SK-N-SH (cell line): ENCODE measurements at regions not wholly inside any gene's neighbourhood (a gene's known extent, or its start where the extent isn't known, plus 50 kb on each side); places are given as distances from the start of the nearest gene placed in this dataset.

ENCODE experiments used
- CTCF ChIA-PET: fragments of 300-600, 350-600 bp; formaldehyde crosslinking; extraction: SDS; loops from one replicate; lab custom pipeline; 2021; lab: Yijun Ruan, JAX
- POLR2A ChIA-PET: fragments of 350-600 bp; sonication (Branson Sonifier 250); formaldehyde crosslinking; extraction: SDS; loops from one replicate; lab custom pipeline; 2020; ENCODE audit warnings: antibody characterized with exemption, inconsistent platforms; lab: Yijun Ruan, JAX
- DNase-seq: peaks from one replicate; pipeline ENCODE4 v3.0.0; 2012
- H2AFZ ChIP-seq: fragments of 200-600 bp; sonication (generic); 2 replicates; pipeline ENCODE4 v1.8.1; 2016; ENCODE audit warnings: antibody characterized with exemption, mild to moderate bottlenecking, low read depth
- H3F3A ChIP-seq: fragments of 200-600 bp; sonication (generic); replicated peaks from 2 replicates; pipeline ENCODE3; 2016; ENCODE audit warnings: antibody characterized with exemption, mild to moderate bottlenecking; ENCODE audit not compliant: insufficient read depth
- H3K27ac ChIP-seq, 2 experiments: fragments of 200-500 bp in 1 of 2; fragments of 200-600 bp in 1 of 2; sonication (Bioruptor generic) in 1 of 2; sonication (generic), shearing (Covaris generic) in 1 of 2; 2 replicates each; pipeline versions ENCODE4 v1.5.1 to v1.6.1; 2014 to 2016; ENCODE audit warnings: low read depth in 2 of 2, inconsistent platforms in 1 of 2, low read length in 1 of 2, mild to moderate bottlenecking in 1 of 2, mixed read lengths in 1 of 2
- H3K27me3 ChIP-seq: fragments of 200-600 bp; sonication (generic), shearing (Covaris generic); 2 replicates; pipeline ENCODE4 v1.6.1; 2016; ENCODE audit warnings: mixed run types; ENCODE audit not compliant: insufficient read depth
- H3K36me3 ChIP-seq, 2 experiments: fragments of 200-500 bp in 1 of 2; fragments of 200-600 bp in 1 of 2; sonication (Bioruptor generic) in 1 of 2; sonication (generic) in 1 of 2; replicated peaks in 1 of 2; 2 replicates each; pipeline versions ENCODE3 to v1.5.1; 2014 to 2016; ENCODE audit warnings: low read length in 1 of 2, mild to moderate bottlenecking in 1 of 2; ENCODE audit not compliant: insufficient read depth in 2 of 2, control insufficient read depth in 1 of 2
- H3K4me1 ChIP-seq, 2 experiments: fragments of 200-500 bp in 1 of 2; fragments of 200-600 bp in 1 of 2; sonication (Bioruptor generic) in 1 of 2; sonication (generic), shearing (Covaris generic) in 1 of 2; 2 replicates each; pipeline versions ENCODE4 v1.5.1 to v1.6.1; 2014 to 2016; ENCODE audit warnings: low read depth in 1 of 2, low read length in 1 of 2, mixed run types in 1 of 2; ENCODE audit not compliant: insufficient read depth in 2 of 2, control insufficient read depth in 1 of 2
- H3K4me2 ChIP-seq: fragments of 200-600 bp; sonication (generic), shearing (Covaris generic); 2 replicates; pipeline ENCODE4 v1.6.1; 2017; ENCODE audit warnings: mixed run types
- H3K4me3 ChIP-seq, 2 experiments: fragments of 200-500 bp in 1 of 2; fragments of 200-600 bp in 1 of 2; sonication (Bioruptor generic) in 1 of 2; sonication (generic), shearing (Covaris generic) in 1 of 2; 2 replicates each; pipeline versions ENCODE4 v1.5.1 to v1.8.1; 2014 to 2016; ENCODE audit warnings: low read depth in 2 of 2, inconsistent platforms in 1 of 2, low read length in 1 of 2, mild to moderate bottlenecking in 1 of 2, mixed read lengths in 1 of 2, moderate library complexity in 1 of 2
- H3K79me2 ChIP-seq: fragments of 200-600 bp; sonication (generic); 2 replicates; pipeline ENCODE4 v1.8.1; 2017; ENCODE audit warnings: mild to moderate bottlenecking; ENCODE audit not compliant: insufficient read depth
- H3K9ac ChIP-seq: fragments of 200-600 bp; sonication (generic); 2 replicates; pipeline ENCODE4 v1.6.1; 2017; ENCODE audit warnings: mixed run types
- H3K9me2 ChIP-seq: fragments of 200-600 bp; sonication (generic); 2 replicates; pipeline ENCODE4 v1.6.1; 2017; ENCODE audit warnings: mixed run types
- H3K9me3 ChIP-seq: fragments of 200-600 bp; sonication (generic); 2 replicates; pipeline ENCODE4 v1.6.1; 2017; ENCODE audit warnings: mixed run types, mild to moderate bottlenecking, moderate library complexity
- H4K20me1 ChIP-seq: fragments of 200-600 bp; sonication (generic); 2 replicates; pipeline ENCODE4 v1.6.1; 2017; ENCODE audit warnings: mild to moderate bottlenecking, mixed run types; ENCODE audit not compliant: insufficient read depth
- ELF1 ChIP-seq: IDR thresholded peaks from 2 replicates; pipeline ENCODE4 v1.4.0; 2012
- FOSL2 ChIP-seq: IDR thresholded peaks from 2 replicates; pipeline ENCODE4 v1.4.0; 2012; ENCODE audit warnings: low read depth, mild to moderate bottlenecking, moderate library complexity, borderline replicate concordance
- GABPA ChIP-seq: IDR thresholded peaks from 2 replicates; pipeline ENCODE4 v1.4.0; 2012; ENCODE audit warnings: low read depth, mild to moderate bottlenecking
- JUND ChIP-seq: IDR thresholded peaks from 2 replicates; pipeline ENCODE4 v1.4.0; 2012
- NFIC ChIP-seq: IDR thresholded peaks from 2 replicates; pipeline ENCODE4 v1.4.0; 2012; ENCODE audit warnings: borderline replicate concordance
- NRF1 ChIP-seq: IDR thresholded peaks from 2 replicates; pipeline ENCODE4 v1.6.1; 2012; ENCODE audit warnings: low read depth, mild to moderate bottlenecking, low read length
- RAD21 ChIP-seq: IDR thresholded peaks from 2 replicates; pipeline ENCODE4 v1.6.1; 2012; ENCODE audit warnings: mild to moderate bottlenecking, low read length
- RFX5 ChIP-seq: IDR thresholded peaks from 2 replicates; pipeline ENCODE4 v1.6.1; 2012; ENCODE audit warnings: mild to moderate bottlenecking, improper control_type of control experiment, low read length
- RXRA ChIP-seq: IDR thresholded peaks from 2 replicates; pipeline ENCODE4 v1.4.0; 2012; ENCODE audit warnings: low read depth, mild to moderate bottlenecking, borderline replicate concordance
- SIN3A ChIP-seq: IDR thresholded peaks from 2 replicates; pipeline ENCODE4 v1.6.1; 2012; ENCODE audit warnings: low read depth, mild to moderate bottlenecking, low read length, moderate library complexity, borderline replicate concordance
- TEAD4 ChIP-seq: IDR thresholded peaks from 2 replicates; pipeline ENCODE4 v1.4.0; 2012; ENCODE audit warnings: mild to moderate bottlenecking, borderline replicate concordance; ENCODE audit not compliant: insufficient read depth
- YY1 ChIP-seq: IDR thresholded peaks from 2 replicates; pipeline ENCODE4 v1.4.0; 2012; ENCODE audit warnings: low read depth, mild to moderate bottlenecking
- WGBS: methylation state at CpG from one replicate; pipeline ENCODE4 v1.1.6; 2017; ENCODE audit warnings: low lambda C conversion rate; 5-methylcytosine and 5-hydroxymethylcytosine counted together
- TF ChIP-seq, protein P1 (sequence below): fragments of 150-350 bp; IDR thresholded peaks from 2 replicates; pipeline ENCODE4 v1.6.1; 2017; ENCODE audit warnings: antibody characterized with exemption, low read length, low read depth, borderline replicate concordance
- TF ChIP-seq, protein P2 (sequence below): IDR thresholded peaks from 2 replicates; pipeline ENCODE4 v1.4.0; 2012; ENCODE audit warnings: low read depth, borderline replicate concordance
- TF ChIP-seq, protein P3 (sequence below): IDR thresholded peaks from 2 replicates; pipeline ENCODE4 v1.4.0; 2012; ENCODE audit warnings: low read depth
- TF ChIP-seq, protein P4 (sequence below): fragments of 200-600 bp; sonication (generic); IDR thresholded peaks from 2 replicates; pipeline ENCODE4 v1.6.1; 2017; ENCODE audit warnings: antibody characterized with exemption, mild to moderate bottlenecking, moderate library complexity

DNA sequence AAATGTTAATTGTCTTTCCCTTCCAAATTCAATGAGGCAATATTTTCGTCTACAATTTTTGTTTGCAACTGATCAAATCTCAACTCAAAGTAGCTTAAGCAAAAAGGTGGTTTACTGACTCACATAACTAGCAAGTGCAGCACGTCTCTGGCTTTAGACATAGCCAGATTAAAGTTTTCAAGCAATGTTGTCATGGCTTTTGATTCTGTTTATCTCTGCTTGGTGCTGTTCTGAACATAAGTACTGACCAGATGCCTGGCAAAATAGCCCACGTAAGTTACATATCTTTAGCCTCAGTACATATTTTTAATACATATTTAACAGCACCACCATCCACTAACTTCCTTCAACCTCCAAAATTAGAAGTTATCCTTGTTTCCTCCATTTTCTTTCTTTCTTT is 877.9 kb downstream of the KCNMA1 start:
- Histone ChIP-seq H3K4me3 (no peak overlapping the region), H3K9me3 (no peaks in the 10 kb centered on the region), H3K79me2 (no peaks in the 10 kb centered on the region), H3K4me2 (no peak overlapping the region), H3K27ac (no peak overlapping the region), H2AFZ (no peak overlapping the region), H3F3A (no peaks in the 10 kb centered on the region), H3K9ac (no peak overlapping the region), H3K9me2 (no peaks in the 10 kb centered on the region), H3K27me3 (no peaks in the 10 kb centered on the region), H4K20me1 (no peaks in the 10 kb centered on the region), H3K4me1 (no peaks in the 10 kb centered on the region), H3K36me3 (no peaks in the 10 kb centered on the region)
- DNase-seq = no peak
- TF ChIP-seq, protein P1, sequence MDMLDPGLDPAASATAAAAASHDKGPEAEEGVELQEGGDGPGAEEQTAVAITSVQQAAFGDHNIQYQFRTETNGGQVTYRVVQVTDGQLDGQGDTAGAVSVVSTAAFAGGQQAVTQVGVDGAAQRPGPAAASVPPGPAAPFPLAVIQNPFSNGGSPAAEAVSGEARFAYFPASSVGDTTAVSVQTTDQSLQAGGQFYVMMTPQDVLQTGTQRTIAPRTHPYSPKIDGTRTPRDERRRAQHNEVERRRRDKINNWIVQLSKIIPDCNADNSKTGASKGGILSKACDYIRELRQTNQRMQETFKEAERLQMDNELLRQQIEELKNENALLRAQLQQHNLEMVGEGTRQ = no peak
- TF ChIP-seq, protein P2, sequence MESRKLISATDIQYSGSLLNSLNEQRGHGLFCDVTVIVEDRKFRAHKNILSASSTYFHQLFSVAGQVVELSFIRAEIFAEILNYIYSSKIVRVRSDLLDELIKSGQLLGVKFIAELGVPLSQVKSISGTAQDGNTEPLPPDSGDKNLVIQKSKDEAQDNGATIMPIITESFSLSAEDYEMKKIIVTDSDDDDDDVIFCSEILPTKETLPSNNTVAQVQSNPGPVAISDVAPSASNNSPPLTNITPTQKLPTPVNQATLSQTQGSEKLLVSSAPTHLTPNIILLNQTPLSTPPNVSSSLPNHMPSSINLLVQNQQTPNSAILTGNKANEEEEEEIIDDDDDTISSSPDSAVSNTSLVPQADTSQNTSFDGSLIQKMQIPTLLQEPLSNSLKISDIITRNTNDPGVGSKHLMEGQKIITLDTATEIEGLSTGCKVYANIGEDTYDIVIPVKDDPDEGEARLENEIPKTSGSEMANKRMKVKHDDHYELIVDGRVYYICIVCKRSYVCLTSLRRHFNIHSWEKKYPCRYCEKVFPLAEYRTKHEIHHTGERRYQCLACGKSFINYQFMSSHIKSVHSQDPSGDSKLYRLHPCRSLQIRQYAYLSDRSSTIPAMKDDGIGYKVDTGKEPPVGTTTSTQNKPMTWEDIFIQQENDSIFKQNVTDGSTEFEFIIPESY = no peak
- no peak for TF ChIP-seq NRF1
- TF ChIP-seq JUND = no peak
- TF ChIP-seq, protein P3, sequence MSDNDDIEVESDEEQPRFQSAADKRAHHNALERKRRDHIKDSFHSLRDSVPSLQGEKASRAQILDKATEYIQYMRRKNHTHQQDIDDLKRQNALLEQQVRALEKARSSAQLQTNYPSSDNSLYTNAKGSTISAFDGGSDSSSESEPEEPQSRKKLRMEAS = no peak
- TF ChIP-seq RXRA = no peak
- TF ChIP-seq, protein P4, sequence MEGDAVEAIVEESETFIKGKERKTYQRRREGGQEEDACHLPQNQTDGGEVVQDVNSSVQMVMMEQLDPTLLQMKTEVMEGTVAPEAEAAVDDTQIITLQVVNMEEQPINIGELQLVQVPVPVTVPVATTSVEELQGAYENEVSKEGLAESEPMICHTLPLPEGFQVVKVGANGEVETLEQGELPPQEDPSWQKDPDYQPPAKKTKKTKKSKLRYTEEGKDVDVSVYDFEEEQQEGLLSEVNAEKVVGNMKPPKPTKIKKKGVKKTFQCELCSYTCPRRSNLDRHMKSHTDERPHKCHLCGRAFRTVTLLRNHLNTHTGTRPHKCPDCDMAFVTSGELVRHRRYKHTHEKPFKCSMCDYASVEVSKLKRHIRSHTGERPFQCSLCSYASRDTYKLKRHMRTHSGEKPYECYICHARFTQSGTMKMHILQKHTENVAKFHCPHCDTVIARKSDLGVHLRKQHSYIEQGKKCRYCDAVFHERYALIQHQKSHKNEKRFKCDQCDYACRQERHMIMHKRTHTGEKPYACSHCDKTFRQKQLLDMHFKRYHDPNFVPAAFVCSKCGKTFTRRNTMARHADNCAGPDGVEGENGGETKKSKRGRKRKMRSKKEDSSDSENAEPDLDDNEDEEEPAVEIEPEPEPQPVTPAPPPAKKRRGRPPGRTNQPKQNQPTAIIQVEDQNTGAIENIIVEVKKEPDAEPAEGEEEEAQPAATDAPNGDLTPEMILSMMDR = no peak
- TF ChIP-seq NFIC = no peak
- no peak for TF ChIP-seq FOSL2
- TF ChIP-seq RAD21 = no peak
- no peak for TF ChIP-seq TEAD4
- no peak for TF ChIP-seq GABPA
- TF ChIP-seq SIN3A = no peak
- no peak for TF ChIP-seq ELF1
- TF ChIP-seq YY1 = no peak
- TF ChIP-seq RFX5 = no peak
- ChIA-PET POLR2A (no interaction called here), CTCF (no interaction called here)
- 35% methylated on average over 3 of the region's 3 CpGs for WGBS
